GM12864 (cell line): ENCODE measurements at regions not wholly inside any gene's neighbourhood (a gene's known extent, or its start where the extent isn't known, plus 50 kb on each side); places are given as distances from the start of the nearest gene placed in this dataset.

ENCODE experiments used
- DNase-seq: peaks from one replicate; pipeline ENCODE4 v3.0.0-alpha.2; 2011; ENCODE audit warnings: low read depth
- H3K4me3 ChIP-seq: 2 replicates; pipeline ENCODE4 v1.5.1; 2011; ENCODE audit warnings: mild to moderate bottlenecking, low read depth, low read length, control low read depth
- CTCF ChIP-seq: IDR thresholded peaks from 2 replicates; pipeline ENCODE4 v1.5.1; 2011; ENCODE audit warnings: low read depth, mild to moderate bottlenecking, moderate library complexity, low read length, control low read depth, inconsistent platforms; ENCODE audit errors: missing control alignments

GRCh38 chr14:50058113-50058512, 58.3 kb downstream of the VCPKMT start:
- no peak for TF ChIP-seq CTCF
- no peak overlapping the region for H3K4me3 ChIP-seq
- DNase-seq: no peak
